LNCaP clone FGC (cell line): ENCODE measurements at regions not wholly inside any gene's neighbourhood (a gene's known extent, or its start where the extent isn't known, plus 50 kb on each side); places are given as distances from the start of the nearest gene placed in this dataset.
"Not testable (repeated sequence)": the region's sequence is repeated elsewhere in the genome, so short reads cannot be mapped to it uniquely, and the experiment has no call there.

ENCODE experiments used
- DNase-seq: peaks from one replicate; pipeline ENCODE4 v3.0.0-alpha.2; 2011; ENCODE audit warnings: low read depth
- H3K4me3 ChIP-seq: 2 replicates; pipeline ENCODE4 v1.5.1; 2011; ENCODE audit warnings: mild to moderate bottlenecking, low read depth, low read length, control low read depth
- TF ChIP-seq, protein P1 (sequence below): IDR thresholded peaks from 2 replicates; pipeline ENCODE4 v1.5.1; 2012; ENCODE audit warnings: mild to moderate bottlenecking; ENCODE audit not compliant: control insufficient read depth, insufficient read depth; ENCODE audit errors: extremely low read depth

DNA sequence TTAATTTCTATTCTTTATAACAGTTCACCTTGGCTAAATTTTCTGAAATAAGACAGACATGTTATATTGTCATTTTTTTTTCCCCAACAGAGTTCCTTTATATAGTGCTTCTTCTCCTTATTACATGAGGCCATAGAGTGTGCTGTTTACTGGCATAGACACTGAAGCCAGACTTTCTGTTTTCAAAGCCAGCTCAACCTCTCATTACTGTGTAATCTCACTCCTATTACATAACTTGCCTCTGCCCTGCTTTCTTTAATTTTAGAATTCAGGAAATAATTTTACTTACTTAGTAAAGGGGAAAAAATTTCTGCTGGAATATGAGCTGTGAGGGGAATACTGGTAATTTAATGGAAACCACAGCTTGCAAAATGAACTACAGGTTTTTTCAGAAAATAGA lies 1380.4 kb downstream of the SLITRK1 start:
- TF ChIP-seq, protein P1, sequence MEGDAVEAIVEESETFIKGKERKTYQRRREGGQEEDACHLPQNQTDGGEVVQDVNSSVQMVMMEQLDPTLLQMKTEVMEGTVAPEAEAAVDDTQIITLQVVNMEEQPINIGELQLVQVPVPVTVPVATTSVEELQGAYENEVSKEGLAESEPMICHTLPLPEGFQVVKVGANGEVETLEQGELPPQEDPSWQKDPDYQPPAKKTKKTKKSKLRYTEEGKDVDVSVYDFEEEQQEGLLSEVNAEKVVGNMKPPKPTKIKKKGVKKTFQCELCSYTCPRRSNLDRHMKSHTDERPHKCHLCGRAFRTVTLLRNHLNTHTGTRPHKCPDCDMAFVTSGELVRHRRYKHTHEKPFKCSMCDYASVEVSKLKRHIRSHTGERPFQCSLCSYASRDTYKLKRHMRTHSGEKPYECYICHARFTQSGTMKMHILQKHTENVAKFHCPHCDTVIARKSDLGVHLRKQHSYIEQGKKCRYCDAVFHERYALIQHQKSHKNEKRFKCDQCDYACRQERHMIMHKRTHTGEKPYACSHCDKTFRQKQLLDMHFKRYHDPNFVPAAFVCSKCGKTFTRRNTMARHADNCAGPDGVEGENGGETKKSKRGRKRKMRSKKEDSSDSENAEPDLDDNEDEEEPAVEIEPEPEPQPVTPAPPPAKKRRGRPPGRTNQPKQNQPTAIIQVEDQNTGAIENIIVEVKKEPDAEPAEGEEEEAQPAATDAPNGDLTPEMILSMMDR: no peak
- no peak overlapping the region for H3K4me3 ChIP-seq
- DNase-seq: no peak

DNA sequence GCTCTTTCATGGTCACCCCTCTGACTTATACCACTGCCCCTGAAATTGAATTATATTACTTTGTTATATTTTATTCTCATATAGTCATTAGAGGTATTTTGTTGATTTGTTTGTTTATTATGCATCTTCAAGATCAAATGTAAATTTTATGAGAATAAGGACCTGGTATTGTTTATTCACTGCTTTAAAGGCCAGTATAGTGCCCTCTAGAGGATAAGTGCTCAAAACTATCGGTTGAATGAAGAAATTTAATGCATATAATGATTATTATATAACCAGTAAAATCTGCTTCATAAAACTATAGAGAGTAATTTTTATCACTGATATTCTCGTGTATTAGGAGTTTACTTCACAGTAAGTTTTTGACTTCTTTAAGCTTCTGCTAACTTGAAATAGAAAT lies 1401.9 kb downstream of the SLITRK1 start:
- TF ChIP-seq, protein P1: peak; percentile 34; the same call in 1 of the 2 replicates
- no peak for DNase-seq
- H3K4me3 ChIP-seq: no peak overlapping the region

- H3K4me3 ChIP-seq: no peak overlapping the region
- TF ChIP-seq, protein P1: no peak
- DNase-seq: no peak
Measured at GRCh38 chr13:82477436-82477835, 1404.8 kb downstream of the SLITRK1 start.

- DNase-seq: peak; percentile 14
- no peak overlapping the region for H3K4me3 ChIP-seq
- TF ChIP-seq, protein P1: no peak
Measured at GRCh38 chr13:82467626-82468025, 1414.6 kb downstream of the SLITRK1 start.

DNA sequence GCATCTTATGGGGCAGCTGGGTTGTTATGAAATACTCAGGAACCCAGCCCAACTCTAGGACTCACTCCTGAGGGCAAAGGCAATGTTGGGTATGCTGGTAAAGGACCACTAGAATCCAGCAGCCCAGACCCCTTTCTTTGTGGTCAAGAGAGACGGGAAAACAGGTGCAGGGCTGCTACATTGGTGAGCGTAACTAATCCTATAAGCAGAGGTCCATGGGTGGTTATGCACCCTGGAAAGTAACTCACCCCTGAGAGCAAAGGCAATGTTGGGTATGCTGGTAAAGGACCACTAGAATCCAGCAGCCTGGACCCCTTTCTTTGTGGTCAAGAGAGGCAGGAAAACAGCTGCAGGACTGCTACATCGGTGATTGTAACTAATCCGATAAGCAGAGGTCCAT lies 1422.7 kb downstream of the SLITRK1 start:
- H3K4me3 ChIP-seq: not testable (repeated sequence)

DNA sequence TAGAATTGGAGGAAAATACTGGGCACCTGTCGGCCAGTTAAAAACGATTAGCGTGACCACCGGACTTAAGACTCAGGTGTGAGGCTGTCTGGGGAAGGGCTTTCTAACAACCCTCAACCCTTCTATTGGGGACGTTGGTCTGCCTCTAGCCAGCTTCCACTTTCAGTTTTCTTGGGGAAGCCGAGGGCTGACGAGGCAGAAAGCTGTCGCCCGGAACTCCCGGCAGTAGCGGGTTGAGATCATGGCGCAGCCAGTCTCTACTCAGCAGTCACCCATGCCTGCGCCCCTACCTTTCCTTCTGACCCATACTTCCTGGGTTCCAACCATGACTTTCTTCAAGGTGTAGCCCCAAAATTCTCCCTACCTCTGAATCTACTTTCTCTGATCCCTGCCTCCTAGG lies 1424.1 kb downstream of the SLITRK1 start:
- H3K4me3 ChIP-seq: no peak overlapping the region
- TF ChIP-seq, protein P1: no peak
- DNase-seq: no peak

More for the DNA sequence above, 1422.7 kb downstream of the SLITRK1 start:
- not testable (repeated sequence) for DNase-seq

DNA sequence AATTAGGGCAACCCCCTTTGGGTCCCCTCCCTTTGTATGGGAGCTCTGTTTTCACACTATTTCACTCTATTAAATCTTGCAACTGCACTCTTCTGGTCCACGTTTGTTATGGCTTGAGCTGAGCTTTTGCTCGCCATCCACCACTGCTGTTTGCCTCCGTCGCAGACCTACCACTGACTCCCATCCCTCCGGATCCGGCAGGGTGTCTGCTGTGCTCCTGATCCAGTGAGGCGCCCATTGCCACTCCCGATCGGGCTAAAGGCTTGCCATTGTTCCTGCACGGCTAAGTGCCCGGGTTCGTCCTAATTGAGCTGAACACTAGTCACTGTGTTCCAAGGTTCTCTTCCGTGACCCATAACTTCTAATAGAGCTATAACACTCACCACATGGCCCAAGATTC lies 1424.7 kb downstream of the SLITRK1 start:
- H3K4me3 ChIP-seq, DNase-seq: not testable (repeated sequence)

DNA sequence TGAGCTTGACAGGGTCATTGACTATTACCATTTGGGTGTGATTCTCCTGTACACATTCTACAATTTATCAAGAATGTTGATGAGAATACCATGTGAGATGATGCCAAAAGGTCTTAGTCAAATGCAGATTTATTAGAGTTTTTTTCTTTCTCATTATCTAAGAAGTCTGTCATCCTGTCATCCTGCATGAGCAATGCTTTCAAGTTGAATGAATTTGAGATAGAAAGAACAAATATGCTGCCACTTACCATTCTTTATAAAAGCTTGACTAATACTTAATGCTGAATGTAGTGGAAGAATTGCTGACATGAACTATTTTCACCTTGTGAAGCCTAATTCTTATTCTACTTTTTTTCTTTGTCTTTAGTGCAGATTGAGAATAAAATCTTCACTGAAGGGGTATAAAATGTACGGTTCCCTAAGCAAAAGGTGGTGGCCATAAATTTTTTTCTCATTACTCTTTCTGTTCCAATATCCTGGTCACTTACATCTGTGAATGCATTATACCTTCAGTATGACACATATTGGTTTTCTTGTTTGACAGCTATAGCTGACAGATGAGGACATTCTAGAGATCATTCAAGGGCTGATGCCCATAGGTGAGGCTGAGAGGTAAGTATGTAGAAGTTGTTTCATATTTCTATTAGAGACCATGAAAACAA lies 1434.7 kb downstream of the SLITRK1 start:
- TF ChIP-seq, protein P1: no peak

More for the DNA sequence above, 1434.7 kb downstream of the SLITRK1 start:
- DNase-seq: no peak
- no peak overlapping the region for H3K4me3 ChIP-seq
